ENCODE measurements at regions not wholly inside any gene's neighbourhood (a gene's known extent, or its start where the extent isn't known, plus 50 kb on each side); places are given as distances from the start of the nearest gene placed in this dataset.
"Not testable (repeated sequence)": the region's sequence is repeated elsewhere in the genome, so short reads cannot be mapped to it uniquely, and the experiment has no call there.

DNA sequence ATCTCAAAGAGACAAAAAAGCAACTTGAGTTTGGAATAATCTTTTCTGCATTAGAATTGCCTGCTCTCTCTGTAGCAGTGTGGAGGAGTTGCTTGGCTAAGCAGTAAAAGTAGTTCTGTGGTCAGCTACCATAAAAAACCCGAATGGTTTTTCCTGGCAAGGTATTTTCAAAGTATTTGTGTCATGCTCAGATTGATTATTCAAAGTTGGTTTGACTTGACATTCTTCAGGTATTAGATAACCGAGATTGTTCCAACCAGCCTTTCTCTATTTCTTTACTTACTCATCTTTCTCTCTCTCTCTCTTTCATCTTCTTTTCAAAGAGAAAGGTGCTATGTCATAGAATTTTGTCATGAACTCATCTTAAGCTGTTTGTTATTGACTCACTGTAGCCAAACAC, 404.9 kb downstream of the CPS1 start:
- peak; percentile 87 for DNase-seq (ENCODE audit: low spot score)

- DNase-seq (ENCODE audit: low spot score), result no peak
Observed at GRCh38 chr2:210963386-210963785, 407.0 kb downstream of the CPS1 start.

GRCh38 chr2:210964141-210964764, 407.9 kb downstream of the CPS1 start:
- DNase-seq (ENCODE audit: low spot score), result no peak

DNA sequence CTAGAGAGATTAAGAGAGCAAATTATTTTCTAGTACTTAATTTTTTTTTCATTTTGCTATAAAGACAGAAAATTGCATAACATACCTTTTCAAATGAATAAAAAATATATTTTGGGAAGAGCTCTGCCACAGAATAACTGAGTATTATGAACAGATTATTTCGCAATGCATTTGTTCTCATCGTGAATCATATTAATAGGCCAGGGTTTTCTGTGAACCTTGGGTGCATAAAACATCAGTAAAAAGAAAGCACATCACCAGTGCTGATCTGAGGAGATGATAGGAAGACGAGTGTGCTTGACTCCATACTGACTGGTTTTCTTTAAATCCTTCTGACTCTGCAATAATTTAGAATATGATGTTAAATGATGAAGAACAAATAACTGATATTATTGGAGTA, 409.1 kb downstream of the CPS1 start:
- DNase-seq (ENCODE audit: low spot score), result no peak

DNA sequence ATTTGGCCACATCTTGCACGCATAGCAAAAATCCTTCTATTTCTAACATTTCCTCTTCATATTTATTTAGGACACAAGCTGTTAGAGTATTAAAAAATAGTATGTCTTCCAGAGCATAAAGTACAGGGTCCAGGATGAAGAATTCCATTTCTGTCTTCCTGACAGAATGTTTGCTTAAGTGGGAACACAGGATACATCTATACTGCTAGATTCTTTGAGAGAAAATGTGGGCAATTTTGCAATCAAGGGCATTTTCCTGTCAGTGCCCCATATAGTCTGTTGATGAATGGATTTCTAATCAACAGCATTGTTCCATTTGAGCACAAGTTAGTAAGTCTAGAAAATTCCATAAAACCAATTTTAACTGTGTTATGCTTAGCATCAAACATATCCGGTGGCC, 409.9 kb downstream of the CPS1 start:
- no peak for DNase-seq (ENCODE audit: low spot score)

- no peak for DNase-seq (ENCODE audit: low spot score)
Observed at GRCh38 chr2:210971431-210971830, 415.0 kb downstream of the CPS1 start.

- DNase-seq (ENCODE audit: low spot score), result not testable (repeated sequence)
Observed at GRCh38 chr2:210986806-210987205, 430.4 kb downstream of the CPS1 start.

- no peak for DNase-seq (ENCODE audit: low spot score)
Observed at GRCh38 chr2:210991107-210991506, 434.7 kb downstream of the CPS1 start.

DNA sequence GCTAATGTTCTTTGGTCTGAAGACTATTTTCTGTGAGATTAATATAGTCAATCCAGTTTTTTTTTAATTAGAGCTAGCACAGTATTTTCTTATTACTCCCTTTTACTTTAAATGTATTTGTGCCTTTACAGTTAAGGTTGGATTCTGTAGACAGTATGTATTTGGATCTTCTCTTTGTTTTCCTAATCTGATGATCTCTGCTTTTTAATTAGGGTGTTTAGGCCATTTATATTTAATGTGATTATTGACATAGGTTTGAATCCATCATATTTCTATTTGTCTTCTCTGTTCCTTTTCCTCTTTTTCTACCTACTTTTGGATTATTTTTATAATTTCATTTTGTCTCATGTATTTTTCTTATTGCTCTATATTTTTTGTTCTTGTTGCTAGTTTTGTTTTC, 437.7 kb downstream of the CPS1 start:
- DNase-seq (ENCODE audit: low spot score), result no peak

GRCh38 chr2:210997373-210997772, 441.0 kb downstream of the CPS1 start:
- DNase-seq (ENCODE audit: low spot score), result no peak

DNA sequence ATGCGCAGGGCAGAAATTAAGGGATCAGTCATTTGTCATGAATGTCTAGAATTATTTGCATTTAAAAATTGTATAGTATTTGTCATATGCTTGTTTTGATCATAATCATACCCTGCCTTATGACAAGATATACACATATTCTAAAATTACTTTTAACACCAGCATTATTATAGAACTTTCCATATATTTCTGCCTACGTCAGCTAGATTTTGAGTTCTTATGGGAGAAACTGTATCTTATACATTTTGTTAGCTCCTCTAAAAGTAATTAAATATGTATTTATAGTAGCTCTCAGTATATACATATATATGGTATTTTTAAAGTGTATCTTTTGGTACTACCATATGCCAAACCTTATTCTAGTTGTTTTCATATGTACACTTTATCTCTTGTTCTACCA, 441.9 kb downstream of the CPS1 start:
- DNase-seq (ENCODE audit: low spot score), result no peak

DNA sequence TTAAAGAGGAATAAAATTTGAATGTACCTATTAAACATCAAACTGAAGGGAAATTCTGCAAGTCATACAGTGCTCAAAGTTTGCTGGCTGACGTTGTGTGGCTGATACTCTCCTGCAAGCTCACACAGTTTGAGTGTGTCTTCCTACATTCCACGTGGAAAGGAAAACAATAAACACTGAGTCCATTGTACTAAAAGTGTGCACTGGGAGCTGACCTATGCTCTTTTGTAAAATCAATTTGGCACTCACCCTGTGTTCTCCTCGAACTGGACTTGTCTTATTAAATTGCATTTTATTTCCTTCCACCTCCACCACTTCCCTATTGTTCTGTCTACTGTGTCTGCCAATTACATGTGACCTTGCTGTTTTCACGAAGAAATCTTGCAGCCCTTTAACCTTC, 458.0 kb downstream of the CPS1 start:
- DNase-seq (ENCODE audit: low spot score), result no peak

- no peak for DNase-seq (ENCODE audit: low spot score)
Observed at GRCh38 chr2:211014906-211015305, 458.5 kb downstream of the CPS1 start.

GRCh38 chr2:211025089-211025488, 468.7 kb downstream of the CPS1 start:
- DNase-seq (ENCODE audit: low spot score), result not testable (repeated sequence)

DNA sequence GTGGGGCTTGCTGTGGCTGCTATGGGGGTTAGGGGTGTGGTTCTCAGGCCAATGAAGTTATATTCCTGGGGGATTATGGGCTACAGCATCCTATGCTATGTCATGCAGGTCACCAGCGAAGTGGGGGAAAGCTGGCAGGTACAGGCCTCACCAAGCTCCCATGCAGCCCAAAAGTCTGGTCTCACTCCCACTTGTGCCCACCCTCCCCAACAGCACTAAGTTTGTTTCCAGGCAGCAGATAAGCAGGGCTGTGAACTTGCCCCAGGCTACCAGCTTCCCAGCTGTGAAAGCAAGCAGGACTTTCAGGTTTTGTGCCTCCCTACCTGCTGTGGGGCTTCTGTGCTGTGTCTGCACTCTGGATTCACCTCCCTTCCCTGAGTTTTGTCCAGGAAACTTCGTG, 469.7 kb downstream of the CPS1 start:
- no peak for DNase-seq (ENCODE audit: low spot score)

DNA sequence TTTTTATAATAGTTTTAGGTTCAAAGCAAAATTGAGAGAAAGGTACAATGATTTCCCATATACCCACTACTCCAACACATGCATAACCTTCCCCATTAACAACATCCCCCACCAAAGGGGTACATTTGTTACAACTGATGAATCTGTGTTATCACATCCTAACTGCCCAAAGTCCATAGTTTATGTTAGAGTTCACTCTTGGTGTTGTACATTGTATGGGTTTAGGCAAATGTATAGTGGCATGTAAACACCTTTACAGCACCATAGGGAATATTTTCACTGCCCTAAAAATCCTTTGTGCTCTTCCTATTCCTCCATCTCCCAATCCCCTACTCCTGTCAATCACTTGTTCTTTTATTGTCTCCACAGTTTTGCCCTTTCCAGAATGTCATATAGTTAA, 471.6 kb downstream of the CPS1 start:
- no peak for DNase-seq (ENCODE audit: low spot score)

DNA sequence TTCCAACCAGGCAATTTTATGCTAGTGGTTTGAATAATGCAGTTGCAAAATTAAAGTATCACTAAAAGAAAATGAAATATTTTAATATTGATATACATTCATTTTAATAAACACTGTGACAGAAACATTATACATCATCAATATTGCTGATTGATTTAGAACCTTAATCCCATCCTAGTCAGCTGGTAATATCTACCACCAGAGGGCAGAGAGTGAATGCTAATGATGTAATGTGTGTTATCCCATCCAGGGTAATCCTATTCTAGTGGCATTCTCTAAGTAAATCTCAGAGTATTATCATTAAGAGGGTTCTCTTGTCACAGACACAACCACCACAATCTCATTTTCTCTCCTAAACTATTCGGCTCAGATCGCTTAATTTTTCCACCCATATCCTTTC, 477.4 kb downstream of the CPS1 start:
- DNase-seq (ENCODE audit: low spot score), result peak; percentile 9

DNA sequence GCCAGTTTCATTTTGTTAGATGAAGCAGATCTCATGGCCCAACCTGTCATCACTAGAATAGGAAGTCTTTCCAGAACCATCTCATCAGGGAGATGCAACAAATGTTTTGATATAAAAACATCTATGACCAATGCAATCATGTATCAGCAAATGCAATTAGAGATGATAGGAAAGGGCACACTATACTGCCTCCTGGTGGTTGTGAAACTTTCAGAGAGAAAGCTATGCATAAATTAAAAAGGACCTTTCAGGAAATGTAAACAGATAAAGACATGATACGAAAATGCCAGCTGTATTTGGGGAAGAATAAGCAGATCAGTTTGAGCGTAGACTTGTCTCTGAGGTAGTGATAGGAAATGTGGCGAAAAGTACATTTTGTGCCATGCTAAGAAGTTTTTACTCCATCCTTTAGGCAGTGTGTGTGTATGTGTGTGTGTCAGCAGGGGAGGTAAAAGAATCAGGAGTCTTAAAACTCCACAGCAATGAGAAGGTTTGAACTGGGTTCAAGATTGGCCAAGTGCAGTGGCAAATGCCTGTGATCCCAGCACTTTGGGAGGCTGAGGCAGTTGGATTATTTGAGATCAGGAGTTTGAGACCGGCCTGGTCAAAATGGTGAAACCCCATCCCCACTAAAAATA, 479.3 kb downstream of the CPS1 start:
- DNase-seq (ENCODE audit: low spot score), result peak; percentile 33

GRCh38 chr2:211045025-211045424, 488.6 kb downstream of the CPS1 start:
- DNase-seq (ENCODE audit: low spot score), result no peak

- DNase-seq (ENCODE audit: low spot score), result no peak
Observed at GRCh38 chr2:211049321-211050018, 493.1 kb downstream of the CPS1 start.

DNA sequence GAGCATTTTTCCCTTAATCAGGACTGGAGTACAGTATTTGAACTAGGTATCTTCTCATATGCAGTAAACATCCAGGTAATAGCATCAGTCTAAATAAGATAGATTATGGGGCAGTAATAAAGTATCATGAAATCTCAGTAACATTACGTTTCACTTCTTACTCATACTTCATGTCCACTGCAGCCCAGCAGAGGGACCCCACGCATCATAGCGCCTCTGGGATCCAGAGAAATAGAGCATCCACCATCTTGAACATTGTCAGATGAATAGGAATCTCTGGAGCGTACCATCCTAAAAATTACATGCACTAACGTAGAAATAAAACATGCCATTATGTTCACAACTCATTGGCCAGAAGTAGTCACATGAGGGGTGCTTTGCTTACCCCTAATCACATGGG, 499.0 kb downstream of the CPS1 start:
- DNase-seq (ENCODE audit: low spot score), result no peak

- DNase-seq (ENCODE audit: low spot score), result no peak
Observed at GRCh38 chr2:211061612-211062296, 505.4 kb downstream of the CPS1 start.

DNA sequence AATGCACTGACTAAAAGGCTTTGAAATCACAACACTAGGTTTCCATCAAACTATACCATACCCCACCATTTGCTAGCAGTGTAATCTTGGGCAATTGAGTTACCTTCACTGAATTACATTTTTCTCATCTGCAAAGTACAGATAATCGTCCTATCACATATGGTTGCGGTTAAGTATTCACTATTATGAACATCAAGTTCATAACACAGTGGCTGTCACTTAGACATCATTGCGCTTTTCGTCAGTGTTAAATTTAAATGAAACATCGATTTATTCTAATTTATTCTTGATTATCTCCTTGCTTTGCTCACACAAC, 505.9 kb downstream of the CPS1 start:
- no peak for DNase-seq (ENCODE audit: low spot score)

Measured in kidney tubule cell (primary cell).